Keratinocyte (primary cell): ENCODE measurements at regions not wholly inside any gene's neighbourhood (a gene's known extent, or its start where the extent isn't known, plus 50 kb on each side); places are given as distances from the start of the nearest gene placed in this dataset.

ENCODE experiments used
- EZH2 ChIP-seq: IDR thresholded peaks from one replicate; pipeline ENCODE4 v1.6.1; 2012; ENCODE audit warnings: inconsistent platforms, mild to moderate bottlenecking, low read length, moderate library complexity
- TF ChIP-seq, protein P1 (sequence below), 3 experiments: IDR thresholded peaks in 1 of 3; conservative IDR thresholded peaks in 1 of 3; optimal IDR thresholded peaks in 1 of 3; 2 replicates in 2 of 3; 3 replicates in 1 of 3; pipeline versions ENCODE3 to v1.5.1; 2011; ENCODE audit warnings: low read length in 3 of 3, mild to moderate bottlenecking in 3 of 3, moderate library complexity in 2 of 3, control low read depth in 1 of 3, inconsistent platforms in 1 of 3; ENCODE audit not compliant: insufficient read depth in 2 of 3; ENCODE audit errors: extremely low read depth in 1 of 3

DNA sequence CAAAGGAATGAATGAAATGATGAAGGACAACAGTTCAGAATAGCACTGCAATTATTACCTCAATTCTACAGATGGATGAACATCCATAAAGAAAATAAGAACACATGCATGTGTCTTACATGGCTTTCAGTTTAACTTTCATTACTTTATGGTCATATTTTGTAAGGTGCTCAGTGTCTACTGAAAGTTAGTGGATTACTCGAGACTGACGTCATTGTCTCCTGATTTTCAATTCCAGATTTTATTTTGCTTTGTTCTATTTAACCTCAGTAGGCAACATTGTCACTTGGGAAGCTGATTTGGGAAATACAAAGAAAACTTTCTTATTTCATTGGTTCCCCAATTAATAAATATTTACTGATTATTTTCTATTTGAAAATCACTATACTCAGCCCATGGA, 363.7 kb downstream of the CHSY3 start:
- TF ChIP-seq, protein P1, sequence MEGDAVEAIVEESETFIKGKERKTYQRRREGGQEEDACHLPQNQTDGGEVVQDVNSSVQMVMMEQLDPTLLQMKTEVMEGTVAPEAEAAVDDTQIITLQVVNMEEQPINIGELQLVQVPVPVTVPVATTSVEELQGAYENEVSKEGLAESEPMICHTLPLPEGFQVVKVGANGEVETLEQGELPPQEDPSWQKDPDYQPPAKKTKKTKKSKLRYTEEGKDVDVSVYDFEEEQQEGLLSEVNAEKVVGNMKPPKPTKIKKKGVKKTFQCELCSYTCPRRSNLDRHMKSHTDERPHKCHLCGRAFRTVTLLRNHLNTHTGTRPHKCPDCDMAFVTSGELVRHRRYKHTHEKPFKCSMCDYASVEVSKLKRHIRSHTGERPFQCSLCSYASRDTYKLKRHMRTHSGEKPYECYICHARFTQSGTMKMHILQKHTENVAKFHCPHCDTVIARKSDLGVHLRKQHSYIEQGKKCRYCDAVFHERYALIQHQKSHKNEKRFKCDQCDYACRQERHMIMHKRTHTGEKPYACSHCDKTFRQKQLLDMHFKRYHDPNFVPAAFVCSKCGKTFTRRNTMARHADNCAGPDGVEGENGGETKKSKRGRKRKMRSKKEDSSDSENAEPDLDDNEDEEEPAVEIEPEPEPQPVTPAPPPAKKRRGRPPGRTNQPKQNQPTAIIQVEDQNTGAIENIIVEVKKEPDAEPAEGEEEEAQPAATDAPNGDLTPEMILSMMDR (optimal IDR thresholded peaks at IDR 0.05 in 1 of 3, IDR thresholded peaks at IDR 0.05 in 1 of 3, conservative IDR thresholded peaks at IDR 0.05 in 1 of 3; ENCODE audit: extremely low read depth in 1 of 3, insufficient read depth in 2 of 3, low read length in 3 of 3), result no peak
- no peak for TF ChIP-seq EZH2
